ENCODE measurements at regions not wholly inside any gene's neighbourhood (a gene's known extent, or its start where the extent isn't known, plus 50 kb on each side); places are given as distances from the start of the nearest gene placed in this dataset.
"Not testable (repeated sequence)": the region's sequence is repeated elsewhere in the genome, so short reads cannot be mapped to it uniquely, and the experiment has no call there.

GRCh38 chrX:43448688-43449087 is 207.4 kb upstream of the MAOA start:
- TF ChIP-seq CTCF (IDR thresholded peaks at IDR 0.05; ENCODE audit: insufficient read depth, low read length, poor library complexity, severe bottlenecking), result no peak

GRCh38 chrX:43450355-43450754 is 205.7 kb upstream of the MAOA start:
- TF ChIP-seq CTCF (IDR thresholded peaks at IDR 0.05; ENCODE audit: insufficient read depth, low read length, poor library complexity, severe bottlenecking), result no peak
- Histone ChIP-seq H3K27me3 (replicated peaks; ENCODE audit: control insufficient read depth, insufficient read depth, low read length) (no peaks in the 10 kb centered on the region), H3K4me3 (replicated peaks; ENCODE audit: low read depth, low read length) (no peak overlapping the region), H3K36me3 (ENCODE audit: control insufficient read depth, insufficient read depth, low read length) (no peaks in the 10 kb centered on the region)
- no peak for DNase-seq (ENCODE audit: extremely low read depth, insufficient read length)

More at GRCh38 chrX:43448688-43449087, 207.4 kb upstream of the MAOA start:
- no peak for DNase-seq (ENCODE audit: extremely low read depth, insufficient read length)
- Histone ChIP-seq H3K4me3 (replicated peaks; ENCODE audit: low read depth, low read length) (no peak overlapping the region), H3K27me3 (replicated peaks; ENCODE audit: control insufficient read depth, insufficient read depth, low read length) (no peaks in the 10 kb centered on the region), H3K36me3 (ENCODE audit: control insufficient read depth, insufficient read depth, low read length) (no peaks in the 10 kb centered on the region)

GRCh38 chrX:43451976-43452686 is 204.0 kb upstream of the MAOA start:
- not testable (repeated sequence) for DNase-seq (ENCODE audit: extremely low read depth, insufficient read length); H3K4me3 ChIP-seq (replicated peaks; ENCODE audit: low read depth, low read length); H3K36me3 ChIP-seq (ENCODE audit: control insufficient read depth, insufficient read depth, low read length); H3K27me3 ChIP-seq (replicated peaks; ENCODE audit: control insufficient read depth, insufficient read depth, low read length)

- no peak for TF ChIP-seq CTCF (IDR thresholded peaks at IDR 0.05; ENCODE audit: insufficient read depth, low read length, poor library complexity, severe bottlenecking)
- Histone ChIP-seq H3K4me3 (replicated peaks; ENCODE audit: low read depth, low read length) (no peak overlapping the region), H3K27me3 (replicated peaks; ENCODE audit: control insufficient read depth, insufficient read depth, low read length) (no peaks in the 10 kb centered on the region), H3K36me3 (ENCODE audit: control insufficient read depth, insufficient read depth, low read length) (no peaks in the 10 kb centered on the region)
- no peak for DNase-seq (ENCODE audit: extremely low read depth, insufficient read length)
Observed at GRCh38 chrX:43456063-43456462, 200.0 kb upstream of the MAOA start.

- Histone ChIP-seq H3K4me3 (replicated peaks; ENCODE audit: low read depth, low read length) (no peak overlapping the region), H3K27me3 (replicated peaks; ENCODE audit: control insufficient read depth, insufficient read depth, low read length) (no peaks in the 10 kb centered on the region), H3K36me3 (ENCODE audit: control insufficient read depth, insufficient read depth, low read length) (no peaks in the 10 kb centered on the region)
- no peak for DNase-seq (ENCODE audit: extremely low read depth, insufficient read length)
- no peak for TF ChIP-seq CTCF (IDR thresholded peaks at IDR 0.05; ENCODE audit: insufficient read depth, low read length, poor library complexity, severe bottlenecking)
Observed at GRCh38 chrX:43456906-43457305, 199.2 kb upstream of the MAOA start.

GRCh38 chrX:43467608-43468234 is 188.4 kb upstream of the MAOA start:
- Histone ChIP-seq H3K4me3 (replicated peaks; ENCODE audit: low read depth, low read length) (no peak overlapping the region), H3K36me3 (ENCODE audit: control insufficient read depth, insufficient read depth, low read length) (no peaks in the 10 kb centered on the region), H3K27me3 (replicated peaks; ENCODE audit: control insufficient read depth, insufficient read depth, low read length) (no peaks in the 10 kb centered on the region)
- no peak for TF ChIP-seq CTCF (IDR thresholded peaks at IDR 0.05; ENCODE audit: insufficient read depth, low read length, poor library complexity, severe bottlenecking)
- DNase-seq (ENCODE audit: extremely low read depth, insufficient read length), result no peak
